ENCODE measurements at regions not wholly inside any gene's neighbourhood (a gene's known extent, or its start where the extent isn't known, plus 50 kb on each side); places are given as distances from the start of the nearest gene placed in this dataset.

DNA sequence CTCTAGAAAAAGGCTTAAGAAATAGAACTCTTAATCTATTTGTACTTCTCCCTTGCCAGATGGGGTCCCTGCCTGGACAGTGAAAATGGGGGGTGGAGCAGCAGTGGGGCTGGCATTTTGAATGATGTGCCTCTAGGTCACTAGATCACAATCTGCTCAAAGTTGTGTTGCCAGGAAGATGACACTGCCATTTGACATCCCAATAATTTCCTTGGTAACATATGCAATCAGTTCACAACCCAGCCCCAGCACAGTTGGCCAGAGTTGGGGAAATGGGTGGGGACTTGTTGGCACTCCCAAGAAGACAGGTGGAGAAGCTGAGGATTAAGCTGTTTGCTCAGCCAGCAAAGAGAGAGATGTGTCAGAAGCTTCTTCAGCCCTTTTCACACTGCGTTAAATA is 558.3 kb upstream of the KLHL29 start:
- in situ Hi-C loops (cut with MboI; ENCODE audit: low sequenced_read_pairs), result no loop called here

DNA sequence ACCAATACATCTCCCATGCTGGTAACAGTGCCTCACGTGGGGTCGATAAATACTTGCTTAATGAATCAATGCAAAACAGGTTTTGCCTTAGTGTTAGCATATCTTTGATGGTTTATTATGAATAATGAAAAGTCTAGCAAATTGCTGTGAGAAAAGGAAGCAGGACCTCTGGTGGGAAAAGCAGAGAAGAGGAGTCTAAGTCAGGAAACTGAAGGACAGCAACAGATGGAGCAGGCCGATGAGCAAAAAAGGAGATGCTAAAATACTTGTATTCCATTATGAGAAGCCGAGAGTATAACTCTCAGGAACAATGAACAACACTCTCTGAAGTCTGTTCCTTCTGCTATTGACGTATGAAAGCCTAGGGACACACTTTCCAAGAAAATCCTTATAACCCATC is 555.2 kb upstream of the KLHL29 start:
- in situ Hi-C loops (cut with MboI; ENCODE audit: low sequenced_read_pairs), result no loop called here

DNA sequence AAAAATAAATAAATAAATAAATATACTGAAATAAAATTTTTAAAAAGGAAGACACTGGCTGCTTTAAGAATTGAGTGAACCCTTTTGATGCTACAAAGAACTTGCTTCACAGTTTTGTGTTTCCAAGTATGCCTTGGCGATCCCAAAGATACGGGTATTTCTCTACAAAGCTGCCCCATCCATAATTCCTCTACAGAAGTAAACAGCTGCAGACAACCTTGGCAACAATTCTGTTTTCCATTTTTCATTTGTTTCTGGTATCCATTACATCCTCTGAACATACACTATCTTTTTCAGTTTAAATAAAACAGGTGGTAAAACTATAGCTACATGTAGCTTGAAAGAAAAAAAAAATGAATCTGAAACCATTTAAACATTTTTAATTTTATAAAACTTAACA is 552.8 kb upstream of the KLHL29 start:
- in situ Hi-C loops (cut with MboI; ENCODE audit: low sequenced_read_pairs), result no loop called here

DNA sequence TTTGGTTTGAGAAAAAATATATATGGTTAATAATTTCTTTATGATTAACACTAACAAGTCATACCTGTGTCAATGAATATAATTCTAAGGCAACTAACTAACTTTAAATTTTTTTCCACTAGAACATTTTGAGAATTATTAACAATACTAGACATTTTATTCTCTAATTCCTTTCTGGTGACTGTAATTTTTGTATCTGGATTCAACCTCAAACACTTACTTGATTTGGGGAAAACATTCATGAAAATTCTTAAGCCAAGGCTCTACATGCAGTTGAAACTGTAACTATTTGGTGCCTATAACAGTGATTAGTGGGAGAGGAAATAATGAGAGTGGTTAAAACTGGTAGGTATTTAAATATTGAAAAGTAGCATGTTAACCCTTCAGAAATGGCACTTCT is 546.5 kb upstream of the KLHL29 start:
- in situ Hi-C loops (cut with MboI; ENCODE audit: low sequenced_read_pairs), result no loop called here

DNA sequence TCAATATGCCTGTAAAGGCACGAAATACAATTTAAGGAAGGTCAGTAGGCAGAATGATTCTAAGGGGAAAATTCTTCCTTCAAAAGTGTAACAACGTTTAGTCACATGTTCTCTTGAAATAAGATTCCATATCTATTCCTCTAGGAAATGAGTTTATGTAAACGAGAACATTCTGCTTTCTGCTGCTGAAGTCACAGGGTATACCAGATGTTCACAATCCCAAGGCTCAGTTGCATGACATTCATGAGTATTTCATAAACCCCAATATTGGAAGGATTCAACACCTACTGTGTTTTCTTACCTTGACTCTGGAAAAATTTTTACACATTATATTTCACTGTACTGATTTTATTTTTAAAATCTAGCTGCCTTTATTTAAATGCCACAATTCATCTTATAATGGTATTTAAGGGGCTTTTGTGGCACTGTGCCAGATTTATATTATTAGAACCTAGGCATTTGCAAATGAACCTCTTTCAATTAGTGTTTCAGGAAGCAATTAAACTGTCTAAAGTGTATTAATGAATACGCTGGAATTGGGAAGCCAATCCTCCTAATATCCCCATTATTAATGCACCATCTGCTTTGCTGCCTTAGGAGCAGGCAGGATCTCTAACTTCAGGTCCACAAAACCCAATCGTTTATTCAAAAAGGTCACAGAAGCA is 542.6 kb upstream of the KLHL29 start:
- in situ Hi-C loops (cut with MboI; ENCODE audit: low sequenced_read_pairs), result no loop called here

DNA sequence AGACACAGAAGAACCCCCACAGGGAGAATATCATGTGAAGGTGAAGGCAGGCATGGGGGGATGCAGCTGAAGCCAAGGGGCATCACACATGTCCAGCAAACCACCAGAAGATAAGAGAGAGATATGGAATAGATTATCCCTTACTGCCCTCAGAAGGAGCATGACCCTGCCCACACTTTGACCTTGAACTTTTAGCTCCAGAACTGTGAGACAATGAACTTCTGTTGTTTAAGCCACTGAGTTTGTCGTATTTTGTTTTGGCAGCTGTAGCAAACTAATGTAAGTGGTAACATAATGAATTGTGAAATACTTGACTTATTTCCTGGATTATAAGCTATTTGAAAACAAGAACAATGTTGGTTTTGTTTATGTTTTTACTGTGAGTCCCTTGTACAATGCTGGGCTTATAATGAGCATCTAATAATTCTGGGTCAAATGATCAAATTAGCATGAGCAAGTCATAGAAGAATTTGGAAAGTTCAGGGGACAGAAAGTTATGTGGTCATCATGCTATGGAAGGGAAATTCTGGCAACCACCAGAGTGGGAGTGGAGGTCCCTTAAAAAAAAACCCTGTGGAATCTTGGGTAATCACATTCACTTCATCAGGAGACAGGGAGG is 541.0 kb upstream of the KLHL29 start:
- in situ Hi-C loops (cut with MboI; ENCODE audit: low sequenced_read_pairs), result no loop called here

DNA sequence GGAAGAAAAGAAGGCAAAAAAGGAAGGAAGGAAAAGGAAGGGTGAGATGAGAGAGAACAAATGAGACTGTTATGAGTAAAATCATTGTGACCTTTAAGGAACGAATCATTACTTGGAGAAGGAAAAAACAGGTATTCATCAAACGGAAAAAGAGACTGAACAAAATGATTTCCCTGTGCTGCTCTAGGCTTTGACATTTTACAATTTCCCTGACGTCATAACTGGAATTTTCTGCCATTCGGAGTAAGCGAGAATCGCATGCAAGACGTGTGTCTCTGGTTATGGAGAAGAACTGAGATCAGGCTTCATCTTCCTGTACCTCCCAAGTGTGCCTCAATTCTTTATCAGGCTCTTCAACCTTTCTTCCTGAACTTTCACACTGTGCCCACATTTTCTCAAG is 534.7 kb upstream of the KLHL29 start:
- in situ Hi-C loops (cut with MboI; ENCODE audit: low sequenced_read_pairs), result no loop called here

DNA sequence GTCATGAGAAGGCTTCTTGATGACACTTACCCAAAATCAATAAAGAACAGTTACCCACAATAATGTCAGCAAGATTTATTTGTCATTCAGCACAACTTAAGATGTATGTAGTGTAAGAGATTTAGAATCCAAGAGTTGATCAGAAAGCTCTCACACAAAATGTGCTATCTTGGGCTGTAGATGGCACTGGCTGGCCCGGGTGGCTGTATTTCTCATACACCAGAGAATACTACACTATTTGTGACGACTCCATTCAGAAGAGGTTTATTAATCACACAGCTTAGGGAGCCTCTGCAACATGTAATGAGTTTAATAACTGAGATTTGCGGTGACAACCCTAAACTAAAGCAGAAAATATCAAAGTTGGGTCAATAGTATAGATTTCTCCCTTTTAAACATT is 530.4 kb upstream of the KLHL29 start:
- in situ Hi-C loops (cut with MboI; ENCODE audit: low sequenced_read_pairs), result no loop called here

DNA sequence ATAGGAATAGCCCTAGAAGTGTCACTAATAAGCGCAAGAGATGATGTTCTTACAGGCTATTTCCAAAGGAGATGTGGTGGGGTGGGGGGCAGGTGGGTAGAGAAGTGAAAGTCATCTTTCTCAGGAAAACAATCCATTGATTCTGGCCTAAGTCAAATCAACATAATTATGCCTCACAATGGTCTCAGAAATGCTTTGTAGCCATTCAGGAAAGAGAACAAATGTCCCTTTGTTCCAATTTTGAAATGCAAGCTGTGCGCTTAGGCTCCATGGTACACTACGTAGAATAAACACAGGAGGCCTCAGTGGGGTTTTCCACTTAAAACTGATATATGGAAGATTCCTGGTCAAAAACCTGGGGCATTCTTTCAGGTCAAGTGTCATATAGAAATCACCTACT is 529.9 kb upstream of the KLHL29 start:
- in situ Hi-C loops (cut with MboI; ENCODE audit: low sequenced_read_pairs), result no loop called here

DNA sequence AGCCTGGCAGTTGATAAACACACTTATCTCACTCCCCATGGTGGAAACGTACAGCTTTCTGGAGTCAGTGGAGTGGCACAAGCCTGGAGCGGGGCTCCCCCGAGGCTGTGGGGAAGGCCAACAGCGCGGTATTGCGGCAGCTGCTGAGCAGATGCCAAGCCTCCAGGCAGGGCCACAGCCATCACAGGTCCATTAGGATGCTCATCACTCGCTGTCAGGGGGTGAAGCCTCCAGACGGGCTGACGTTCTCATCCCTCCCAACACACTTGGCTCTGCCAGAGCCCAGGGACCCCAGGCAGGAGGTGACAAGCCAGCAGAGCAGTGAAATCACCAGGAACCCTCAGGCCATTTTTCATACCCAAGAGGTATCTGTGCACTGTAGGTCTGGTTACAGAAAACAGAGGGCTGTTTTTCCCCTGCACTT is 529.2 kb upstream of the KLHL29 start:
- in situ Hi-C loops (cut with MboI; ENCODE audit: low sequenced_read_pairs), result no loop called here

DNA sequence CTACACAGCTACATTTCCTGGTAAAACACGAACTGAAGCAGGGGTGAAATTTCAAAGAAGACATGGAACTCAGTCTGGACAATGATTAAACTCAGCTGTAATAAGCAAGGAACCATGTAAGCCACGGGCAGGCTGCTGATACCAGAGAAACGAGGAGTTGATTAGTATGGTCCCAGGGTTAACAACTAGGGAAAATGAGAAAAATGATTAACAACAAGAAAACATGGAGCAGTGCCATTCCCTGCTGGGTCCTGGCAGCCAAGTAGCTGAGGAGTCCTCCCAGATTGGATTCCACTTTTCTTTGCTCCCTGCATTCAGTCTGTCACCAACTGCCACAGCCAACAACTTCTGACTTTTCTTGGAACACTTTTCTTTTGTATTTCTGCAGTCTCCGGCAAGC is 517.0 kb upstream of the KLHL29 start:
- in situ Hi-C loops (cut with MboI; ENCODE audit: low sequenced_read_pairs), result no loop called here

DNA sequence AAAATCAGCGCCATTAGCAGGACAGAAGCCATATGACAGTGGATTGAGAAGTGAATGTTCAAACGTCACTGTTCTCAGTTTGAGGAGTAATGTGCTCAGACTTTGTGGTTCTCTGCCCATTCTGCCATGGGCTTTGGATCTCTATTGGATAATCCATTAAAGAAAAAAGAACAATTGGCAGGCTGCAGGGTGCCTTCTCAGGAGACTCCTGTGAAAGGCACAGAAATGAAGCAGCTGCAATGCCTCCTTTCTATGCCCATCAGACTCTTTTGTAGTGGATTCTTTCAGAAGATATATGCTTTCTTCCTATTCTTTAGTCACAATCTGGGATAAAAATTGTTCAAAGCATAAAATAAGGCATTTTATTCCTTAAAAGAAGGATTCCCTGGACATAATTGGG is 506.9 kb upstream of the KLHL29 start:
- in situ Hi-C loops (cut with MboI; ENCODE audit: low sequenced_read_pairs), result no loop called here

DNA sequence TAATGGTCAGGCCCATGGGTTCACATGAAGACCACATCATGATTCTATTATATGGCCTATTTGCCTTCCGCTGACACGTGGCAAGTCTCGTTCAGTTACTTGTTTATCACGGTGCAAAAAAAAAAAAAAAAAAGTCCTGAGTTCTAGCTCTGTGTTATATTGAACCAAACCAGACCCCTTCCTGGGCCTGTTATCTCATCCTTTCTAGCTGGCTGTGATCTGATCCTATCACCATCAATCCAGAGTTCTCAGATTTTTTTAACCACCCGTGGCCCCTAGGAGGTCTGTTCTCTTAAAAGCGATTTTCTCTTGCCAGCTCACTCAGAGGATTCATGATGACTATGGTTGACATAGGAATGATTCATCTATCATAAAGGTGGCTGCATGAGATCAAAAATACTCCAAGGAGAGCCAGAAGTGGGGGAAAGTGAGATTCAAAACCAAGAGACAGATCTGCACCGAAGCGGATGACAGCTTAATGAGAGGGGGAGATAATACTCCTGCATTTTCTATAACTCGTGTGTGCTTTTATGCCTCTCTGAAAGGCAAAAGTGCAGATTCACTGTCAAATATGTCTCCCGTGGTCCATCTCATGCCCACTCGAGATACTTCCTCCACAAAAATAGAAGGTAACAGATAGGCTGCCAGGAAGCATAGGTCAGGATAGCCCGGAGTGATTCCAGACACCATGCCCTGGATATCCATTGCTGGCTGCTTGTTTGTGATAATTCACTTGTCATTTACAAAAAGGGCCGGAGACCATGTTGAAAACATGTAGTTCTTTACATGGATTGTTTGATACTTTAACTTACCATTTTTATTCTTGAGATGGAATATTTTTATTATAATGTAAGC is 505.7 kb upstream of the KLHL29 start:
- in situ Hi-C loops (cut with MboI; ENCODE audit: low sequenced_read_pairs), result no loop called here

DNA sequence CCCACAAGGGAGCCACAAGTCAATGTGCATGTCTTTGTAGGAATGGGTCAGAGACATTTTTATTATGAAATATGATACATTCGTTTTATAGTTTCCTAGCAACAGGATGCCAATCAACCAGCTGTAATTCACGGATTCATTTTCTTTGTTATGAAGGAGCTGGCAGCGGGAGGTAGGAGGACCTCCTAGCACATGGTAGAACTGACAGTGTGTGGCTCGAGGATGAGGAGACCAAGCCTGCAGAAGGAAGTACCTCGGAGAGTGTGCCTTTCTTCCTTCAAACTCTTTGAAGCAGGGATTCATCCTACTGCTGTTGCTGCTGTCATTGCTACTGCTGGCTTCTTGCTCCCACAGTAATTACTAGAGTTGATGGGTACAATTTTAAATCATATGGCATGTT is 504.8 kb upstream of the KLHL29 start:
- in situ Hi-C loops (cut with MboI; ENCODE audit: low sequenced_read_pairs), result no loop called here

DNA sequence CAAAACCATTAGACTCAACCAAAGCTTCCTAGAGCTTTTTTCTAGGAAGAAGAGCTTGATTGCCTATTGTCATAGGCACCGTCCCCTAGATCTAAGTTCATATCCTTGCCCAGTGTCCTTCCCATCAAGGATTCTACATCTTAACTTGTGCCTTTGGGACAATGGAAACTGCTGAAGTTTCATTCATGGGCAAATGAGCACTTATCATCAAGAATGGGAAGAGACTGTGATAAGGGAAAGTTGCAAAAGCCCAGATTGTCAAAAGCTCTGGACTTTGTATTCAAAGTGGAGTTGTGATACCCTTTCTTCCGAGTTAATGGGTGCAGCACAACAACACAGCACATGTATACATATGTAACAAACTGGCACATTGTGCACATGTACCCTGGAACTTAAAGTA is 503.0 kb upstream of the KLHL29 start:
- in situ Hi-C loops (cut with MboI; ENCODE audit: low sequenced_read_pairs), result no loop called here

DNA sequence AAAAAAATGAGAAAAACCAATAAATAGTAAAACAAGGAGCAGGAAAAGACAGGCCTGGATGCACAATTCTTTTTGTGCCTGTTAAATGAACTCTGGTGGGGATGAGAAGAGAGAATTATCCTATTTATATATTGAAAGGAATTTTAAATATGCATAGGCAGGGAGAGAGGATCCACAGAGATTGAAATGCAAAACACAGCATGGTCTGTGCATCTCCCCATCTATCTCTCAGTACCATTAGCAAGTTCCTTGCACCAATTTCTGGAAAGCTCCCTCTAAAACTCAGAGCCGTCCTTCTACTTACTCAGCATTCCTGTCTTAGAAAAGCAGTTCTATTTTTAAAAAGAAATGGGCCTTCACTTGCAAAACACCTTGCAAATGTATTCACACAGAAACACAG is 502.3 kb upstream of the KLHL29 start:
- in situ Hi-C loops (cut with MboI; ENCODE audit: low sequenced_read_pairs), result no loop called here

DNA sequence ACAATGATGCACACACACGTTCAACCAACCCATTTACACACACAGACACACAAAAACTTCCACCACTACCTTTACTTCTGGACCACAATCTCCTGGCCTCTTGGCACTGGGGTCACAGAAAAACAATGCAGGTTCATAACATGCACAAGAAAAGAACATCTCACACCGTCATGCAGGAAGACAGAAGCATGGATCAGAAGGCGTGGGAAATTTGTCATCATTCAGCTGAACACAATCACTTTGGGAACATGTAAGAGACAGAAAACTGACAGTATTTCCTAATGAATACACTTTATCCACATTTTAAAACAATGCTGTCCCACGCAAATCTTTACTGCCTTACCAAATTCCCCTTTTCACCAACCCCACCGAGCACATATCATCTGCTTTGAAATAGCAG is 501.9 kb upstream of the KLHL29 start:
- in situ Hi-C loops (cut with MboI; ENCODE audit: low sequenced_read_pairs), result no loop called here

DNA sequence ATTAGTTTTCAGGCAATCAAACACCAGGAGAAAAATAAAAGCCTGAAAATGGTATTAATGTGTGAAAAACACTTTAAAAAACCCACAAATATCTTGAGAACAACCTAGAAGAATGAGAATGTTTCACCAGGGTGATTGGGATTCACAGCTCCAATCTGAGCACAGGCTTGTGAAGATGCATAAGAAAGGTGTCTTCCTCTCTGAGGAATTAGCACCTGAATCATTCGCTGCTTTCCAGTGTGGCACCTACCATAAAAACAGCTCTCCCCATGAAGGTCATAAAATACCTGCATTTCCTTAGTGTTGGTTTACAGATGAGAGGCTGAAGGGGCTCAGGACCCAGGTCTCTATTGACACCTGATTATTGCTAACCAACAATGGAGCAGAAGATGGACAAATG is 499.7 kb upstream of the KLHL29 start:
- in situ Hi-C loops (cut with MboI; ENCODE audit: low sequenced_read_pairs), result no loop called here

DNA sequence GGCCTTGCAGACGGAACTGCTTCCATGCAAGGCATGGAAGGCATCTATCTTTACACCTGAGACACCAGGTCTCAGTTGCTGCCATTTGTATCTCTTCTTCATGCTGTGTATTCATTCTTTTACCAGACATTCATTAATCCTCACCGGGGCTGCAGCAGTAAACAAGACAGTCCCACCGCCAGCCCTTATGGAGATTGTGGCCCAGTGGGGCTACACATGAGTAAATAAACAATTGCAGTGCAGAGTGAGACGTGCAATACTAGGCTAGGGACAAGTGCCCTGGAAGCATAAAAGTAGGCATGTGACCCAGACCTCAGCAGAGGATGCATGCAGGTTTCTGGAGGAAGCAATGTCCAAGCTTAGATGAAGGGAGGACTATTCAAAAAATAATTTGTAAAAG is 497.6 kb upstream of the KLHL29 start:
- in situ Hi-C loops (cut with MboI; ENCODE audit: low sequenced_read_pairs), result no loop called here

DNA sequence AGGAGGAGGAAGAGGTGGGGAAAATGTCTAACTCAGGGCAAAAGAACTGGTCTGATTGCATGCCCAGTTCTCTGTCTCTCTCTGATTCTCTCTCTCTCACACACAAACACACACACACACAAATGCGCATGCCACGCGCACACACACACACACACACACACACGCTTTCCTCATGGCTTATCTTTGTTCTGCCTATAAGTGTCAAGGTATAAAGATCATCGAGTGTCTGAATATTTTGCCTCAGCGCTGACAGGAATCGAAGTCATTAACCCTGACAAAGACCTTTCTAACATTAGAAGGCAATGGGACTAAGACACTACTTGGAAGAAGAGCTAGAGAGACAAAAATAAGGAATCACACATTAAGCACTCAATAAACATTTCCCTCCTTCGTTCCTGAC is 497.1 kb upstream of the KLHL29 start:
- in situ Hi-C loops (cut with MboI; ENCODE audit: low sequenced_read_pairs), result no loop called here

DNA sequence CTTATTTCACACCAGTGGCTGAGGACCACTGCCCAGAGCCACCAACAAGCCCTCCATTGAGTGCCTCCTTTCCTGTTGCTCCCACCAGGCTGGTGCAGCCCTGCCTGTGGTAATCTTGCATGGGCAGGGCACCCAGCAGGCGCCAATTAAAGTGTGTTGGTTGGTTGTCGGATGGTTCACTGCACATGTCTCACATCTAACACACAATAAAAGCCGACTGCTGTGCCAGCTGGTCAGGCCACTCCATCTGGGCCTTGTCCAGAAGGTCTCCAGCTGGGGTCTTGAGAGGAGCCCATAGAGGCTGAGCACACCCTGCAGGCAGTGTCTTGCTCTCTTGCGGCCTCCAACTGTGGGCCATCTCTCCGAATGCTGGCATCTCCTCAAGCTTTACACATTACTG is 494.8 kb upstream of the KLHL29 start:
- in situ Hi-C loops (cut with MboI; ENCODE audit: low sequenced_read_pairs), result no loop called here

Measured in HL-60/S4 treated with phorbol 12-myristate 13-acetate at 8.2 ng/mL for 4 days and 3 days (cell line).